AG10803 (cell line): ENCODE measurements at regions not wholly inside any gene's neighbourhood (a gene's known extent, or its start where the extent isn't known, plus 50 kb on each side); places are given as distances from the start of the nearest gene placed in this dataset.

Experiments
- DNase-seq: peaks from one replicate; pipeline ENCODE4 v3.0.0; 2010; ENCODE audit warnings: low read depth
- H3K4me3 ChIP-seq: 2 replicates; pipeline ENCODE4 v1.5.1; 2011; ENCODE audit warnings: mild to moderate bottlenecking, low read length, control low read depth
- TF ChIP-seq, protein P1 (sequence below): conservative IDR thresholded peaks from 2 replicates; pipeline ENCODE4 v1.5.1; 2011; ENCODE audit warnings: mild to moderate bottlenecking, low read length, control low read depth, inconsistent platforms

DNA sequence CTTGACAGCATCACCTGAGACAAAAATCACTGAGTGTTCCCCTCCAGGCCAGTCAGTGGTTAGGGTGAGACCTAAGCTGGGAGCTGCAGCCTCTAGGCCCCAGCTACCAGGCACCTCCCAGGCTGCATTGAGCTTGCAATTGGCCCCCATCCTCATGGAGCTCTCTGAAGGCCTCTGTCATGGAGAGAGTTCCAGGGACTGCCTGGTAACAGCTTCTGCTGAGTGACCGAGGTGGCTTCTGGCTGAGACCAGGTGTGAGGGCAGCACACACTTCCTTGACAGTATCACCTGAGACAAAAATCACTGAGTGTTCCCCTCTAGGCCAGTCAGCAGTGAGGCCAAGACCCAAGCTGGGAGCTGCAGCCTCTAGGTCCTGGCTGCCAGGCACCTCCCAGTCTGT is 283.0 kb downstream of the SMOC2 start:
- H3K4me3 ChIP-seq = no peak overlapping the region
- TF ChIP-seq, protein P1, sequence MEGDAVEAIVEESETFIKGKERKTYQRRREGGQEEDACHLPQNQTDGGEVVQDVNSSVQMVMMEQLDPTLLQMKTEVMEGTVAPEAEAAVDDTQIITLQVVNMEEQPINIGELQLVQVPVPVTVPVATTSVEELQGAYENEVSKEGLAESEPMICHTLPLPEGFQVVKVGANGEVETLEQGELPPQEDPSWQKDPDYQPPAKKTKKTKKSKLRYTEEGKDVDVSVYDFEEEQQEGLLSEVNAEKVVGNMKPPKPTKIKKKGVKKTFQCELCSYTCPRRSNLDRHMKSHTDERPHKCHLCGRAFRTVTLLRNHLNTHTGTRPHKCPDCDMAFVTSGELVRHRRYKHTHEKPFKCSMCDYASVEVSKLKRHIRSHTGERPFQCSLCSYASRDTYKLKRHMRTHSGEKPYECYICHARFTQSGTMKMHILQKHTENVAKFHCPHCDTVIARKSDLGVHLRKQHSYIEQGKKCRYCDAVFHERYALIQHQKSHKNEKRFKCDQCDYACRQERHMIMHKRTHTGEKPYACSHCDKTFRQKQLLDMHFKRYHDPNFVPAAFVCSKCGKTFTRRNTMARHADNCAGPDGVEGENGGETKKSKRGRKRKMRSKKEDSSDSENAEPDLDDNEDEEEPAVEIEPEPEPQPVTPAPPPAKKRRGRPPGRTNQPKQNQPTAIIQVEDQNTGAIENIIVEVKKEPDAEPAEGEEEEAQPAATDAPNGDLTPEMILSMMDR = no peak
- DNase-seq = no peak

DNA sequence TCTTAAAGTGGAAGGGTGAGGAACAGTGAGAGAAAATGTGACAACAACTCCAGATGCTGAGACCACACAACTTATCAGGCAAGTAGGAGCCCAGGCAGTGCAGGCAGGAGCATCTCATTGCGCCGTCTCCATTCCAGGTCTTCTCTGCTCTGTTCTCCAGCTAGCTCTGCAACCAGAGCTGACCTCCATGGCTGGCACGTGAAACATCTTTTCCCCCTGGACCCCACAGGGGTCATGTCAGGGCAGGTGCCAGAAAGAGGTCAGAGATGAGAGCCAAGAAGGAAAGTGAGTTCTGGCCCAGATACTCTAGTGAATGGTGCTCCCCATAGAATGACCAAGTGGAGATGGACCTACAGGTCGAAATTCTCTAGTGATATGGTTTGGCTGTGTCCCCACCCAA is 281.4 kb downstream of the SMOC2 start:
- TF ChIP-seq, protein P1 = no peak
- no peak for DNase-seq
- H3K4me3 ChIP-seq = no peak overlapping the region

DNA sequence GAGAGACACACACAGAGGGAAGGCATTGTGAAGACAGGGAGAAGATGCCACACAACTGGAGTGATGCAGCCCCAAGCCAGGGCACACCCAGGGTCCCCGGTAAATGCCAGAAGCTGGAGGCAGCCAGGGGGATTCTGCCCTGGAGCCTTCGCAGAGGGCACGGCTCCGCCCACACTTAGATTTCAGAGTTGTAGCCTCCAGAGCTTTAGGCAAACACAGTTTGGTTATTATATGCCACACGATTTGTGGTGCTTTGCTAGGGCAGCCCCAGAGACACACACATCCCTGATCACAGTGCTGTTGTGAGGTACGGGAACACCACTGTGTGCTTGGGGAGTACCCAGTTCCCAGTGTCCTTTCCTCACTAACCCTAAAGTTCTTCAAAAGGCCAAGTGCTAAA is 280.6 kb downstream of the SMOC2 start:
- no peak for DNase-seq
- no peak overlapping the region for H3K4me3 ChIP-seq
- TF ChIP-seq, protein P1 = no peak

DNA sequence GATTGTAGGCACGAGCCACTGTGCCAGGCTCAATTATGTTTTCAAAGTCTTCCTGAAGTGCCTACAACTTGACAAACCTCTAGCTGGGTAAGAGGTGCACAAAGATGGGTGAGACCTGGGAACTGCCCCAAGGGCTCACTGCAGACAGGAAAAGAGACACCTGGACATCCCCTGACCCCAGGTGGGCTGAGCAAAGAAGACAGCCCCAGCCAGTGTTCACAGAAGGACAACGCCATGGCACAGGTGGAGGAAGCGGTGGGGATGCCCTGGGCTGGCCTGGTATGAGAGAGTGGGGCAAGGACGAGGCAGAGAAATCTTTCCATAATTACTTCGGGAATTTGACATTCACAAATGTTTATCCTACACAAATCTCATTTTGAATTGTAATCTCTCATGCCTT is 278.9 kb downstream of the SMOC2 start:
- TF ChIP-seq, protein P1 = no peak
- H3K4me3 ChIP-seq = no peak overlapping the region
- no peak for DNase-seq

DNA sequence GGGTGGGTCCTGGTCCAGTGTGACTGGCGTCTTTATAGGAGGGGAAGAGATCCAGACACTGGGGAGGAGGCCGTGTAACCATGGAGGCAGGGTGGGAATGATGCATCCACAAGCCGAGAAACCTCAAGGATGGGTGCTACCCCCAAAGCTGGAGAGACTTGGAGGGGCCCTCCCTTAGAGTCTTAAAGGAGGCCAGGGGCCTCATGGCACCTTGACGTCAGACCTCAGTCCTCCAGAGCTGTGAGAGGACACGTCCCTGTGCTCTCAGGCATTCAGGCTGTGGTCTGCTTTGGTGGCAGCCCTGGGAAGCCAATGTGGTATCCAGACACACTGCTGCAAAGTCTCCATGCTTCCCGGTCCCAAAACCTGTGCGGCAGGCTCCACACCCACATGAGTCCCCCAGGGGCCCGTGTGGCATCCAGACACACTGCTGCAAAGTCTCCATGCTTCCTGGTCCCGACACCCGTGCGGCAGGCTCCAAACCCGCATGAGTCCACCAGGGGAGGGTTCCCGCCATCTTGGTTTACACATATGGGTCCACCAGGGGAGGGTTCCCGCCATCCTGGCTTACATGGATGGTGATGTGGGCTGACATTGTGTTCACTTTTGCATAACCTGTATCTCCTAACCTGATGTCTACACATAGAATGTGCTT is 278.0 kb downstream of the SMOC2 start:
- TF ChIP-seq, protein P1 = no peak
- no peak overlapping the region for H3K4me3 ChIP-seq
- DNase-seq = no peak
